ENCODE measurements at regions not wholly inside any gene's neighbourhood (a gene's known extent, or its start where the extent isn't known, plus 50 kb on each side); places are given as distances from the start of the nearest gene placed in this dataset.
"Not testable (repeated sequence)": the region's sequence is repeated elsewhere in the genome, so short reads cannot be mapped to it uniquely, and the experiment has no call there.

GRCh38 chr10:23493711-23494110, 54.8 kb downstream of the OTUD1 start:
- no peak for DNase-seq (ENCODE audit: low read depth, low spot score)
- H3K4me3 ChIP-seq (ENCODE audit: low read depth, low read length), result no peak overlapping the region
- TF ChIP-seq CTCF (IDR thresholded peaks at IDR 0.05; ENCODE audit: insufficient read depth, low read length, missing control alignments), result no peak
- POLR2A ChIA-PET, result no interaction called here
- CTCF ChIA-PET, result no interaction called here

GRCh38 chr10:23496727-23497126, 57.9 kb downstream of the OTUD1 start:
- H3K4me3 ChIP-seq (ENCODE audit: low read depth, low read length), result no peak overlapping the region
- no peak for TF ChIP-seq CTCF (IDR thresholded peaks at IDR 0.05; ENCODE audit: insufficient read depth, low read length, missing control alignments)
- ChIA-PET POLR2A (interaction anchor here (0.5 kb wide), 1 partner anchor 17 kb away, joined by 3 read pairs; no protein-coding TSS in a partner anchor), CTCF (interaction anchor here (1.2 to 1.5 kb wide), 3 partner anchors 20 to 338 kb away, joined by 3 to 4 read pairs (median 4); no protein-coding TSS in a partner anchor)
- no peak for DNase-seq (ENCODE audit: low read depth, low spot score)

GRCh38 chr10:23499372-23500132, 60.7 kb downstream of the OTUD1 start:
- CTCF ChIA-PET, result interaction anchor here (0.8 to 1.1 kb wide), 2 partner anchors 185 to 186 kb away, joined by 3 to 4 read pairs; no protein-coding TSS in a partner anchor

GRCh38 chr10:23505797-23506465, 67.1 kb downstream of the OTUD1 start:
- no peak for TF ChIP-seq CTCF (IDR thresholded peaks at IDR 0.05; ENCODE audit: insufficient read depth, low read length, missing control alignments)
- H3K4me3 ChIP-seq (ENCODE audit: low read depth, low read length), result no peak overlapping the region
- DNase-seq (ENCODE audit: low read depth, low spot score), result no peak
- CTCF ChIA-PET, result no interaction called here
- POLR2A ChIA-PET, result no interaction called here

More at GRCh38 chr10:23499372-23500132, 60.7 kb downstream of the OTUD1 start:
- DNase-seq (ENCODE audit: low read depth, low spot score), result no peak
- TF ChIP-seq CTCF (IDR thresholded peaks at IDR 0.05; ENCODE audit: insufficient read depth, low read length, missing control alignments), result no peak
- H3K4me3 ChIP-seq (ENCODE audit: low read depth, low read length), result no peak overlapping the region
- POLR2A ChIA-PET, result no interaction called here

- TF ChIP-seq CTCF (IDR thresholded peaks at IDR 0.05; ENCODE audit: insufficient read depth, low read length, missing control alignments), result no peak
- DNase-seq (ENCODE audit: low read depth, low spot score), result no peak
- CTCF ChIA-PET, result no interaction called here
- H3K4me3 ChIP-seq (ENCODE audit: low read depth, low read length), result no peak overlapping the region
- POLR2A ChIA-PET, result no interaction called here
Measured at GRCh38 chr10:23512355-23513058, 73.6 kb downstream of the OTUD1 start.

- DNase-seq (ENCODE audit: low read depth, low spot score); POLR2A ChIA-PET; H3K4me3 ChIP-seq (ENCODE audit: low read depth, low read length): not testable (repeated sequence)
- CTCF ChIA-PET, result interaction anchor here (0.6 kb wide), 1 partner anchor 91 kb away, joined by 3 read pairs; no protein-coding TSS in a partner anchor
Measured at GRCh38 chr10:23513621-23514020, 74.7 kb downstream of the OTUD1 start.

Measured in AG04449 (cell line).